ENCODE measurements at regions not wholly inside any gene's neighbourhood (a gene's known extent, or its start where the extent isn't known, plus 50 kb on each side); places are given as distances from the start of the nearest gene placed in this dataset.

- no peak for TF ChIP-seq MAX (IDR thresholded peaks at IDR 0.05)
- TF ChIP-seq ZBTB33 (IDR thresholded peaks at IDR 0.05): no peak
Observed at GRCh38 chr3:110343945-110344344, 727.7 kb upstream of the NECTIN3 start (continued).

- Histone ChIP-seq H3K9me3 (ENCODE audit: control insufficient read depth in 4 of 4, low read length in 3 of 4) (no peaks in the 10 kb centered on the region), H3K9ac (ENCODE audit: low read depth in 1 of 2, low read length in 2 of 2) (no peak overlapping the region), H3K27ac (ENCODE audit: low read depth in 1 of 2, low read length in 2 of 2) (no peak overlapping the region), H3K4me3 (ENCODE audit: low read depth in 1 of 3, low read length in 3 of 3) (peak overlapping the region in 2 of 3 donors; percentile 35 to 36), H3K27me3 (ENCODE audit: control insufficient read depth in 4 of 4, insufficient read depth in 4 of 4, low read length in 3 of 4) (no peaks in the 10 kb centered on the region), H3K36me3 (ENCODE audit: control insufficient read depth in 4 of 4, insufficient read depth in 3 of 4, low read depth in 1 of 4, low read length in 3 of 4) (no peaks in the 10 kb centered on the region), H3K4me1 (ENCODE audit: control insufficient read depth in 4 of 4, insufficient read depth in 4 of 4, low read length in 3 of 4) (peaks cover 0 to 13% (median 0%) of the 10 kb centered on the region in 4 donors)
- no peak for DNase-seq (ENCODE audit: low spot score)
- TF ChIP-seq FOXA2 (IDR thresholded peaks at IDR 0.05): no peak
- TF ChIP-seq NR2F2 (IDR thresholded peaks at IDR 0.05): no peak
Observed at GRCh38 chr3:110344487-110344886, 727.1 kb upstream of the NECTIN3 start.

- TF ChIP-seq JUND (IDR thresholded peaks at IDR 0.05) (peak in 1 of 2 donors; percentile 33), TAF1 (conservative IDR thresholded peaks at IDR 0.05) (no peak), RAD21 (IDR thresholded peaks at IDR 0.05) (peak in 1 of 2 donors; percentile 13), FOXA1 (IDR thresholded peaks at IDR 0.05) (no peak), RXRA (IDR thresholded peaks at IDR 0.05) (peak; percentile 9 to 30), FOXA2 (IDR thresholded peaks at IDR 0.05) (no peak), HNF4A (conservative IDR thresholded peaks at IDR 0.05) (peak in 1 of 2 donors; percentile 38), YY1 (IDR thresholded peaks at IDR 0.05) (peak; percentile 28), SP1 (IDR thresholded peaks at IDR 0.05) (peak; percentile 52)
- DNase-seq (ENCODE audit: low spot score): no peak
- 29% methylated on average over 5 of the region's 5 CpGs for WGBS
- H3K9ac ChIP-seq (ENCODE audit: low read depth in 1 of 2, low read length in 2 of 2): no peak overlapping the region
- peak overlapping the region; percentile 35 to 40 for H3K27ac ChIP-seq (ENCODE audit: low read depth in 1 of 2, low read length in 2 of 2)
- no peaks in the 10 kb centered on the region for H3K27me3 ChIP-seq (ENCODE audit: control insufficient read depth in 4 of 4, insufficient read depth in 4 of 4, low read length in 3 of 4)
- peaks cover 0 to 14% (median 0%) of the 10 kb centered on the region in 4 donors for H3K4me1 ChIP-seq (ENCODE audit: control insufficient read depth in 4 of 4, insufficient read depth in 4 of 4, low read length in 3 of 4)
- peak overlapping the region; percentile 35 to 63 (median 36) for H3K4me3 ChIP-seq (ENCODE audit: low read depth in 1 of 3, low read length in 3 of 3)
- no peaks in the 10 kb centered on the region for H3K9me3 ChIP-seq (ENCODE audit: control insufficient read depth in 4 of 4, low read length in 3 of 4)
- H3K36me3 ChIP-seq (ENCODE audit: control insufficient read depth in 4 of 4, insufficient read depth in 3 of 4, low read depth in 1 of 4, low read length in 3 of 4): no peaks in the 10 kb centered on the region
Observed at GRCh38 chr3:110344897-110345767, 726.5 kb upstream of the NECTIN3 start.

GRCh38 chr3:110349295-110349694 is 722.3 kb upstream of the NECTIN3 start:
- Histone ChIP-seq H3K9ac (ENCODE audit: low read depth in 1 of 2, low read length in 2 of 2) (no peak overlapping the region), H3K36me3 (ENCODE audit: control insufficient read depth in 4 of 4, insufficient read depth in 3 of 4, low read depth in 1 of 4, low read length in 3 of 4) (no peaks in the 10 kb centered on the region), H3K27me3 (ENCODE audit: control insufficient read depth in 4 of 4, insufficient read depth in 4 of 4, low read length in 3 of 4) (no peaks in the 10 kb centered on the region), H3K9me3 (ENCODE audit: control insufficient read depth in 4 of 4, low read length in 3 of 4) (no peaks in the 10 kb centered on the region), H3K4me1 (ENCODE audit: control insufficient read depth in 4 of 4, insufficient read depth in 4 of 4, low read length in 3 of 4) (peaks cover 0 to 14% (median 0%) of the 10 kb centered on the region in 4 donors), H3K27ac (ENCODE audit: low read depth in 1 of 2, low read length in 2 of 2) (no peak overlapping the region), H3K4me3 (ENCODE audit: low read depth in 1 of 3, low read length in 3 of 3) (no peak overlapping the region)
- no peak for DNase-seq (ENCODE audit: low spot score)
- TF ChIP-seq GABPA (IDR thresholded peaks at IDR 0.05 in 1 of 2, conservative IDR thresholded peaks at IDR 0.05 in 1 of 2) (no peak), FOXA1 (IDR thresholded peaks at IDR 0.05) (no peak), REST (IDR thresholded peaks at IDR 0.05) (no peak), HNF4A (conservative IDR thresholded peaks at IDR 0.05) (peak in 1 of 2 donors; percentile 5), FOXA2 (IDR thresholded peaks at IDR 0.05) (no peak), EGR1 (IDR thresholded peaks at IDR 0.05; ENCODE audit: low read depth in 2 of 2) (no peak), RAD21 (IDR thresholded peaks at IDR 0.05) (peak in 1 of 2 donors; percentile 10), NR2F2 (IDR thresholded peaks at IDR 0.05) (no peak)
- WGBS: 39% methylated on average over 2 of the region's 2 CpGs
